AG09309 (cell line): ENCODE measurements at regions not wholly inside any gene's neighbourhood (a gene's known extent, or its start where the extent isn't known, plus 50 kb on each side); places are given as distances from the start of the nearest gene placed in this dataset.

ENCODE experiments used
- DNase-seq: peaks from one replicate; pipeline ENCODE4 v3.0.0-alpha.2; 2010; ENCODE audit warnings: low read depth
- H3K4me3 ChIP-seq: 2 replicates; pipeline ENCODE4 v1.5.1; 2011; ENCODE audit warnings: mild to moderate bottlenecking, low read depth, low read length, moderate library complexity; ENCODE audit not compliant: control insufficient read depth
- TF ChIP-seq, protein P1 (sequence below): IDR thresholded peaks from 2 replicates; pipeline ENCODE4 v1.5.1; 2011; ENCODE audit warnings: mild to moderate bottlenecking, low read depth, low read length, inconsistent platforms; ENCODE audit not compliant: insufficient read depth, control insufficient read depth; ENCODE audit errors: missing control alignments

DNA sequence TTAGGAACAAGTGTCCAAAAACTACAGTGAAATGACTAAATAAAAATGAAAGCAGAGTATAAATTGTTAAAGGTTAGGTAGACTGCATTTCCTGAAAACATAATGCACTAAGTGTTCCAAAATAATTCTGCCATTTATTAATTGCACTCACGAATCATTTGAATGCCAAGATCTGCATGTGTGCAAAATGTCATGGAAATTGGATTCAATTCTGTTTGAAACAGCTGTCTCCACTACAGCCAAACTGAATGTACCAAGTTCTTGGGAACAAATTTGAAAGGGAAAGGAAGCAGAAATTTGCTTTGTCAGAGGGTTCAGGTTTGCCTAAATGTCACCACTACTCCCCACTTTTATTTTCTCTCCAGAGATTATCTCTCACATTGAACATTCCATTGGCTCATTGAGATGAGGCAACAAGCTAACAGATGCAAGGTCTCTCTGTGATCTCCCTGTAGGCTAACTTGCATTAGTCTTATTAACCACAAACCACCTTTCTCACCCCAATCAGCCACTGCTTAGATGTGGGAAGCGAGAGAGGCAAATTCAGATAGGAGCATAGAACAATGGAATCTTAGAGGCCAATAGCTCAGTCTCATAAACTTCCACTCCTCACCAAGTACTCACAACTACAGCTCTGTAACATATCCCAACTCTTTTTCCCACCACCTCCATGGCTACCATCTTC, 226.6 kb downstream of the KDR start:
- TF ChIP-seq, protein P1, sequence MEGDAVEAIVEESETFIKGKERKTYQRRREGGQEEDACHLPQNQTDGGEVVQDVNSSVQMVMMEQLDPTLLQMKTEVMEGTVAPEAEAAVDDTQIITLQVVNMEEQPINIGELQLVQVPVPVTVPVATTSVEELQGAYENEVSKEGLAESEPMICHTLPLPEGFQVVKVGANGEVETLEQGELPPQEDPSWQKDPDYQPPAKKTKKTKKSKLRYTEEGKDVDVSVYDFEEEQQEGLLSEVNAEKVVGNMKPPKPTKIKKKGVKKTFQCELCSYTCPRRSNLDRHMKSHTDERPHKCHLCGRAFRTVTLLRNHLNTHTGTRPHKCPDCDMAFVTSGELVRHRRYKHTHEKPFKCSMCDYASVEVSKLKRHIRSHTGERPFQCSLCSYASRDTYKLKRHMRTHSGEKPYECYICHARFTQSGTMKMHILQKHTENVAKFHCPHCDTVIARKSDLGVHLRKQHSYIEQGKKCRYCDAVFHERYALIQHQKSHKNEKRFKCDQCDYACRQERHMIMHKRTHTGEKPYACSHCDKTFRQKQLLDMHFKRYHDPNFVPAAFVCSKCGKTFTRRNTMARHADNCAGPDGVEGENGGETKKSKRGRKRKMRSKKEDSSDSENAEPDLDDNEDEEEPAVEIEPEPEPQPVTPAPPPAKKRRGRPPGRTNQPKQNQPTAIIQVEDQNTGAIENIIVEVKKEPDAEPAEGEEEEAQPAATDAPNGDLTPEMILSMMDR, result no peak
- no peak overlapping the region for H3K4me3 ChIP-seq
- DNase-seq, result no peak

DNA sequence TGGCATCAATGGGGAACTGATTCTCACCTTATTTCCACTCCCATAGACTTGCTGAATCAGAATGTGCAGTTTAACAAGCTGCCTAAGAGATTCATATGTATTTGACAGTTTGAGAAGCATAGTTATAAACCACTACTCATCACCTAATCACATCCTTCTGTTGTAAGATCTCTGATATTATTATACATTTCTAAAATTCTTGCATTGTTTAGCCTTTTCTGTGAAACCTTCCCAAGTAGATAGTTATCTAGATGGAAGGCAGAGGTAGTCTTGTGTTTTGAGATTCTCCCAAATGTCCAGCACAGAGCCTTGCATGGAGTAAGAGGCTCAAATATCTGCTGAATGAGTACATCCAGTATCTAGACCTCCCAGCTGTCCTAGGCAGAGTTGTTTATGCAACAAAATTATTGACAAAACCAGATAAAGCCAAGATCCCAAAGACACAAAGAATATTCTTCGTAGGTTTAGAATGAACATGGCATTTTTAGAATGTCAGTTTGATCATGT, 227.3 kb downstream of the KDR start:
- no peak for DNase-seq
- H3K4me3 ChIP-seq, result no peak overlapping the region
- TF ChIP-seq, protein P1, result no peak

DNA sequence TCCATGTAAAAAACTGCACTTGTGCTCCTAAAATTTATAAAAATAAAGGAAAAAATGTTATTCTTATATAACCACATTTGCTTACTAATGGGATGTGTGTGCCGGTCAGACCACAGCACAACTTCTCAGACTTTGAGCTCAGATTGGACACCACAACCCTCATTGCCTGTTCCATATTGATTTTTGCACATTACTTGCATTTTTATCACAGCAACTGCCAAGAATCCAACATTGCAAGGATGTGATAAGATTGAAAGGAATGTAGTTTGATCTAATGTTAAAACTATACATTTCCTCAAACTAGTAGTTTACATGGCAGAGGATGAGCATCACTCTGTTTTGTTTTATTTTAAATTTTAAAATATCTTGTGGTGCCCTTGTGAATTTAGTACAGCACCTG, 227.8 kb downstream of the KDR start:
- TF ChIP-seq, protein P1, result no peak
- no peak overlapping the region for H3K4me3 ChIP-seq
- no peak for DNase-seq

DNA sequence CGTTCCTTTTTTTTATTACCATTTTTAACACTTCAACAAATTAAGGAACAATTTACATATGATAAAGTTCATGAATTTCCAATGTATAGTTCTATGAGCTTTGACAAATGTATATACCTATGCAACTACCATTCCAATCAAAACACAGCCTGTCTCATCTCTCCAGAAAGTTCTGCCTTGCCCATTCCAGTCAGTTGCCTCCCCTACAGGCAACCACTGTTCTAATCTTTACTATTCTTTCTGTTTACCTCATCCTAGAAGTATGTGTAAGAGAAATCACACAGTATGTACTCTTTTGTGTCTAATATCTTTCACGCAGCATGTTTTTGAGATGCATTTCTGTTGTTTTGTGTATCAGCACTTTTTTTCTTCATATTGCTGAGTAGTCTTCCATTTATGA, 224.9 kb downstream of the KIT start:
- no peak overlapping the region for H3K4me3 ChIP-seq
- DNase-seq, result no peak
- TF ChIP-seq, protein P1, result no peak

DNA sequence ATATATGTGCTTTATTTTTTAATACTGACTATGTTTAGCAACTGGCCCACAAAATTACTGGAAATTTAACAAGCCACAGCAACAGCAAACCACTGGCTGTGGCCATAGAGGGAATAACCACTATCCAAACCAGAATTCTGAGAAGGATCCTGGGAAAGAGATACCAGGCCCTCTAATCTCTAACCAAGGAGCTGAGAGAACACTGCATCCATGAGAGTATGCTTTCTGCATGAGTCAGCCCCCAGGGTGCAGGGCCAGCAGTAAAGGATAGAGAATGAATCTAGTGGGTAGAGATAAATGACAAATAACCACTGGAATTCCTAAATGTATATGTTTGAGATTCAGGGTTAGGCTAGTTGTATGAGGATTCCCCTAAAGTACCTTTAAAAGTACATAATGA, 221.8 kb downstream of the KIT start:
- DNase-seq, result no peak
- TF ChIP-seq, protein P1, result no peak

DNA sequence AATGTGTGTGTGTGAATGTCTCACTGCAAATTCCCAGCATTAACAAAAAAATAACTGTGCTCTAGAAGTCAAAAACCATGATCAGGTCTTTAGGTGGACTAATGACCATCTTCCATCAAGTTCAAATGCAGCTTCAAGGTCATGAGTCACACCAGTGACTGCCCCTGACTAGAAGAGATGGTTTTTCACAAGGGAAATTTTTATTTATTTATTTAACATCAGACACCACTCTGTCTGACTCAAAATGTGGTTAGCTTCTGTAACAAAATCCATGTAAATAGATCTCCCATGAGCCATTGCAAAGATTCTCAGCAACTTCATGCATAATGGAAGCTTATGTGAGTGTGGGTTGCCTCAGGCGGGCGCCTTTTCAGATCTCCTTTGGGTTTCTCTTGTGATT, 219.2 kb downstream of the KIT start:
- TF ChIP-seq, protein P1, result no peak
- no peak overlapping the region for H3K4me3 ChIP-seq
- DNase-seq, result no peak

More for the DNA sequence above, 221.8 kb downstream of the KIT start:
- H3K4me3 ChIP-seq, result no peak overlapping the region

DNA sequence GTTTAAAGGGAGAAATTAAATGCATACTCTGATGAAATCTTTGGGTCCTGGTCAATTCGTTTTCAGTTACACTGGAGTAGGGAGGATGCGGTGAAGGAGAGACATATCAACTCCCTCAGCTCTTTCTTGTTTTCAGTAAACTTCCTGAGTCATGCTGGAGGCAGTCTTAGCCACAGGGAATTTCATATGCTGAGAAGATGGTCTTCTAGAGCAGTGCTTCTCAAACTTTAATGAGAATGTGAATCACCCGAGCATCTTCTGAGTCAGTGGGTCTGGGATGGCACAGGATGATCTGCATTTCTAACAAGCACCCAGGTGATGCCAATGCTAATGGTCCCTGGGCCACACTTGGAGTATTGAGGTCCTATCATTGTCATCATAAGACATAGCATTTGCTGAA, 214.5 kb downstream of the KIT start:
- TF ChIP-seq, protein P1, result no peak
- no peak overlapping the region for H3K4me3 ChIP-seq
- DNase-seq, result peak; percentile 24
